KMS-11 (cell line): ENCODE measurements at regions not wholly inside any gene's neighbourhood (a gene's known extent, or its start where the extent isn't known, plus 50 kb on each side); places are given as distances from the start of the nearest gene placed in this dataset.

Experiments
- H2AFZ ChIP-seq: fragments of 200-600 bp; sonication (generic); 2 replicates; pipeline ENCODE4 v1.6.1; 2016; ENCODE audit warnings: antibody characterized with exemption, mixed run types, low read depth
- H3K27ac ChIP-seq: fragments of 200-600 bp; sonication (generic); 2 replicates; pipeline ENCODE4 v1.6.1; 2016; ENCODE audit warnings: mild to moderate bottlenecking, mixed run types
- H3K27me3 ChIP-seq: fragments of 200-600 bp; sonication (generic); 2 replicates; pipeline ENCODE4 v1.6.1; 2017; ENCODE audit warnings: mild to moderate bottlenecking, low read depth, mixed run types, moderate library complexity; ENCODE audit not compliant: insufficient read depth
- H3K36me3 ChIP-seq: fragments of 200-600 bp; sonication (generic); 2 replicates; pipeline ENCODE4 v1.6.1; 2017; ENCODE audit warnings: mild to moderate bottlenecking, mixed run types; ENCODE audit not compliant: insufficient read depth
- H3K4me1 ChIP-seq: fragments of 200-600 bp; sonication (generic); 2 replicates; pipeline ENCODE4 v1.6.1; 2016; ENCODE audit warnings: mild to moderate bottlenecking, low read depth, mixed run types; ENCODE audit not compliant: poor library complexity, severe bottlenecking
- H3K4me2 ChIP-seq: fragments of 200-600 bp; sonication (generic); 2 replicates; pipeline ENCODE4 v1.7.0; 2016; ENCODE audit warnings: mild to moderate bottlenecking, mixed run types
- H3K4me3 ChIP-seq: fragments of 200-600 bp; sonication (generic); IDR thresholded peaks from 2 replicates; pipeline ENCODE4 v1.6.1; 2017; ENCODE audit warnings: low read depth, low read length, mixed read lengths; ENCODE audit not compliant: insufficient read depth
- H3K79me2 ChIP-seq: fragments of 200-600 bp; sonication (generic); 2 replicates; pipeline ENCODE4 v1.6.1; 2016; ENCODE audit warnings: low read depth, mixed run types; ENCODE audit not compliant: insufficient read depth
- H3K9ac ChIP-seq: fragments of 200-600 bp; sonication (generic); 2 replicates; pipeline ENCODE4 v1.6.1; 2016; ENCODE audit warnings: mild to moderate bottlenecking, mixed run types
- H4K20me1 ChIP-seq: fragments of 200-600 bp; sonication (generic); 2 replicates; pipeline ENCODE4 v1.6.1; 2016; ENCODE audit warnings: mild to moderate bottlenecking, mixed run types; ENCODE audit not compliant: insufficient read depth
- CTCF ChIP-seq: fragments of 200-600 bp; sonication (generic); conservative IDR thresholded peaks from 2 replicates; pipeline ENCODE4 v1.6.1; 2017; ENCODE audit warnings: low read depth, mild to moderate bottlenecking, antibody characterized with exemption, low read length, moderate library complexity, mixed read lengths

DNA sequence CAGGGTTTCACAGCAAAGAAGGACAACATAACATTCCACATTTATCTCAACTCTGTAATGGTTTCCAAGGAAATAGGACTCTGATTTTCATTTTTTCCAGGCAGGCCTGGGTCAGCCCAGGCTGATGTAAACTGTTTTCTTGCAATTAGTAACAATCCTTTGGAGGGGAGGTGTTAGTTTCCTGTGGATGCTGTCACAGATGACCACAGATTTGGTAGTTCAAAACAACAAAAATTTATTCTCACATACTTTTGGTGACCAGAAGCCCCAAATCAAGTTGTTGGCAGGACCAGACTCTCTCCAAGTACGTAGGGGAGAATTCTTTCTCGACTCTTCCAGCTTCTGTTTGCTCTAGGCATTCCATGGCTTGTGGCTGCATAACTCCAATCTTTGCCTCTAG lies 88.0 kb downstream of the EDEM1 start:
- Histone ChIP-seq H3K79me2 (no peaks in the 10 kb centered on the region), H3K27ac (no peak overlapping the region), H3K36me3 (no peaks in the 10 kb centered on the region), H3K4me2 (no peak overlapping the region), H3K27me3 (no peaks in the 10 kb centered on the region), H3K9ac (no peak overlapping the region), H3K4me1 (no peaks in the 10 kb centered on the region), H3K4me3 (no peak overlapping the region), H2AFZ (no peak overlapping the region), H4K20me1 (no peaks in the 10 kb centered on the region)
- TF ChIP-seq CTCF: no peak

GRCh38 chr3:5276934-5277333 lies 89.4 kb downstream of the EDEM1 start:
- H3K9ac ChIP-seq: no peak overlapping the region
- no peak overlapping the region for H3K4me3 ChIP-seq
- H3K4me2 ChIP-seq: no peak overlapping the region
- H3K27me3 ChIP-seq: no peaks in the 10 kb centered on the region
- no peak overlapping the region for H3K27ac ChIP-seq
- H2AFZ ChIP-seq: no peak overlapping the region
- H3K79me2 ChIP-seq: no peaks in the 10 kb centered on the region
- no peak for TF ChIP-seq CTCF
- no peaks in the 10 kb centered on the region for H3K36me3 ChIP-seq
- H4K20me1 ChIP-seq: no peaks in the 10 kb centered on the region
- no peaks in the 10 kb centered on the region for H3K4me1 ChIP-seq

GRCh38 chr3:5277612-5278236 lies 90.2 kb downstream of the EDEM1 start:
- Histone ChIP-seq H3K9ac (no peak overlapping the region), H3K4me1 (no peaks in the 10 kb centered on the region), H3K36me3 (no peaks in the 10 kb centered on the region), H3K79me2 (no peaks in the 10 kb centered on the region), H3K4me2 (no peak overlapping the region), H4K20me1 (no peaks in the 10 kb centered on the region), H3K27me3 (no peaks in the 10 kb centered on the region), H3K27ac (no peak overlapping the region), H3K4me3 (no peak overlapping the region), H2AFZ (no peak overlapping the region)
- TF ChIP-seq CTCF: no peak

- TF ChIP-seq CTCF: no peak
- Histone ChIP-seq H3K9ac (no peak overlapping the region), H3K36me3 (no peaks in the 10 kb centered on the region)
Measured at GRCh38 chr3:5278666-5279065, 91.2 kb downstream of the EDEM1 start.

More at GRCh38 chr3:5278666-5279065, 91.2 kb downstream of the EDEM1 start:
- no peaks in the 10 kb centered on the region for H3K27me3 ChIP-seq
- H3K79me2 ChIP-seq: no peaks in the 10 kb centered on the region
- H3K4me2 ChIP-seq: no peak overlapping the region
- no peak overlapping the region for H2AFZ ChIP-seq
- no peak overlapping the region for H3K27ac ChIP-seq
- no peaks in the 10 kb centered on the region for H4K20me1 ChIP-seq
- H3K4me3 ChIP-seq: no peak overlapping the region
- no peaks in the 10 kb centered on the region for H3K4me1 ChIP-seq
